Left ventricle myocardium inferior (tissue), 1 donor: ENCODE measurements at regions not wholly inside any gene's neighbourhood (a gene's known extent, or its start where the extent isn't known, plus 50 kb on each side); places are given as distances from the start of the nearest gene placed in this dataset.
A peak's percentile ranks its signal among the peaks of the same experiment; 100 is the strongest.

Experiments
- DNase-seq: peaks from one replicate; pipeline ENCODE4 v3.0.0-alpha.2; 2020
- H3K27ac ChIP-seq: fragments of 200-600 bp; replicated peaks from 2 replicates; pipeline ENCODE4 v1.8.0; 2021
- H3K27me3 ChIP-seq: fragments of 200-600 bp; 2 replicates; pipeline ENCODE4 v1.8.0; 2021; ENCODE audit warnings: low read depth
- H3K36me3 ChIP-seq: fragments of 200-600 bp; 2 replicates; pipeline ENCODE4 v1.8.0; 2021
- H3K4me1 ChIP-seq: fragments of 200-600 bp; 2 replicates; pipeline ENCODE4 v1.8.0; 2021
- H3K4me3 ChIP-seq: fragments of 200-600 bp; 2 replicates; pipeline ENCODE4 v1.8.0; 2021; ENCODE audit warnings: mild to moderate bottlenecking, moderate library complexity
- H3K9me3 ChIP-seq: fragments of 200-600 bp; replicated peaks from 2 replicates; pipeline ENCODE4 v1.8.0; 2021
- intact Hi-C: fragments of 100-400 bp; cut with micrococcal nuclease; formaldehyde crosslinking; loops from one replicate; pipeline ENCODE4 v1.11.0; 2022
- TF ChIP-seq, protein P1 (sequence below): fragments of 200-600 bp; IDR thresholded peaks from 2 replicates; pipeline ENCODE4 v1.8.0; 2021; ENCODE audit warnings: antibody characterized with exemption, mild to moderate bottlenecking, borderline replicate concordance
- donor health status: DM: no; HTN: yes; CAD: no; lungs with severe emphysema.

DNA sequence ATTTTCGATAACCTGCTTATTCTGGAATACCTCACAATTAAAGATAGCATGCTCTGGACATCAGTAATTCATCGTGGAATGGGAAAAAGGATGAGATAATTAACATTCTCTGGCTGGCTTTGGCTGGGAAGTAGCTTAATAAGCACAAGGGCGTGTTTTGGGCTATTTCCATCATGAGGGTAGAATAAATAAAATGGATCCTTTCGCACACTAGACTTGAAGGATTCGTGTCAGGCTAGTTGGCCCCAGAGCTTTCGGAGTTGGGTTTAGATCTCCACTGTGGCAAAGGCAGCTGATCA is 151.2 kb upstream of the ADRA1B start:
- Histone ChIP-seq H3K9me3 (no peaks in the 10 kb centered on the region), H3K36me3 (no peaks in the 10 kb centered on the region), H3K4me1 (peaks cover 24% of the 10 kb centered on the region), H3K27me3 (no peaks in the 10 kb centered on the region), H3K27ac (no peak overlapping the region), H3K4me3 (no peak overlapping the region)
- DNase-seq = no peak
- TF ChIP-seq, protein P1, sequence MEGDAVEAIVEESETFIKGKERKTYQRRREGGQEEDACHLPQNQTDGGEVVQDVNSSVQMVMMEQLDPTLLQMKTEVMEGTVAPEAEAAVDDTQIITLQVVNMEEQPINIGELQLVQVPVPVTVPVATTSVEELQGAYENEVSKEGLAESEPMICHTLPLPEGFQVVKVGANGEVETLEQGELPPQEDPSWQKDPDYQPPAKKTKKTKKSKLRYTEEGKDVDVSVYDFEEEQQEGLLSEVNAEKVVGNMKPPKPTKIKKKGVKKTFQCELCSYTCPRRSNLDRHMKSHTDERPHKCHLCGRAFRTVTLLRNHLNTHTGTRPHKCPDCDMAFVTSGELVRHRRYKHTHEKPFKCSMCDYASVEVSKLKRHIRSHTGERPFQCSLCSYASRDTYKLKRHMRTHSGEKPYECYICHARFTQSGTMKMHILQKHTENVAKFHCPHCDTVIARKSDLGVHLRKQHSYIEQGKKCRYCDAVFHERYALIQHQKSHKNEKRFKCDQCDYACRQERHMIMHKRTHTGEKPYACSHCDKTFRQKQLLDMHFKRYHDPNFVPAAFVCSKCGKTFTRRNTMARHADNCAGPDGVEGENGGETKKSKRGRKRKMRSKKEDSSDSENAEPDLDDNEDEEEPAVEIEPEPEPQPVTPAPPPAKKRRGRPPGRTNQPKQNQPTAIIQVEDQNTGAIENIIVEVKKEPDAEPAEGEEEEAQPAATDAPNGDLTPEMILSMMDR = no peak
- intact Hi-C loops = no loop called here

DNA sequence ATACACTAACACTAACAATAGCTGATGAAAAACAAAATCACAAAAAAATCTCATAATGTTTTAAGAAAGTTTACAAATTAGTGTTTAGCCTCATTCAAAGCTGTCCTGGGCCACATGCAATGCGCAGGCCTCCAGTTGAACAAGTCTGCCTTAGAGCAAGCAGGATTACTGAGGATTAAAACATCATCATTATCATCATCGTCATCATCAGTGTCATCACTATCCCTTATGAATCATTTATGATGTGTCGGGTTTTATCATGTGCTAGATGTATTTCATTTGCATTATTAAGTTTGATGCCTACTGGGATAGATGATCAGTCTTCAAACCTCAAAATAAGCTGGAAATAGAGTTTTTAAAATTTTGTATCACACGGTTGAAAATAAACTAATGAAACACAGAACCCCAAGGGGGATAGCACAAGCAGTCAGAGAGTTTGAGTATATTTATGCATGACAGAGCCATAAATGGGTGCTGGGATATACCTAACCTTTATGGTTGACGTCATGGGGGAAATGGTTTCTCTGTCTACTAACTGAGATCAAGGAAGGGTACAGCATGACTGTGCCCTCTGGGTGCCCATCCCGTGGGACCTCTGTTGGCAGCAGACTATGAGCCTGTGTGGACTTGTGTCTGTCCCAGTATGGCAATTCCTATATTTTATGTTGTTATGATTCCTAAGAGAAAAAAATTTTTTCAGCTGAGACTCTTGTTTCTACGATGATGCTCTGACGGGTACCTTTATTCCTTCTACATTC is 150.3 kb upstream of the ADRA1B start:
- TF ChIP-seq, protein P1 = no peak
- Histone ChIP-seq H3K27me3 (no peaks in the 10 kb centered on the region), H3K4me1 (peaks cover 24% of the 10 kb centered on the region), H3K36me3 (no peaks in the 10 kb centered on the region), H3K27ac (no peak overlapping the region), H3K4me3 (no peak overlapping the region), H3K9me3 (no peaks in the 10 kb centered on the region)
- no peak for DNase-seq
- intact Hi-C loops = no loop called here

DNA sequence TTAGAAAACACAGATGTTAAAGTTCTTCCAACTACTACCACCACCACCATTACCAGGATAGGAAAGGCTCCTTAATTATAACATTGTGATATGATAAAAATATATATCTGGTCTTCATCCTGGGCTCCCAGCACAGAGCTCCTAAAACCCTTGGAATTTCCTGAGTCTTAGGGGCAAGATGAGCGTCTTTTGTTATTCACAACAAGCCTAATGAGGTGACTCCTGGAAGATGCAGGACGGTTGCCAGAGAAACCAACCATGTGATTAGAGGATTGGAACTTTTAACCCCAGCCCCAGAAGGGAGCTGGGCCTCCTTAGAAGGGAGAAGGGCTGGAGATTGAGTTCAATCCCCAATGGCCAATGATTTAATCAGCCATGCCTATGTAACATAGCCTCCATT is 148.0 kb upstream of the ADRA1B start:
- H3K9me3 ChIP-seq = no peaks in the 10 kb centered on the region
- peaks cover 23% of the 10 kb centered on the region for H3K4me1 ChIP-seq
- H3K27ac ChIP-seq = no peak overlapping the region
- intact Hi-C loops = no loop called here
- no peak overlapping the region for H3K4me3 ChIP-seq
- H3K27me3 ChIP-seq = peaks cover 5% of the 10 kb centered on the region
- H3K36me3 ChIP-seq = no peaks in the 10 kb centered on the region
- TF ChIP-seq, protein P1 = no peak
- no peak for DNase-seq

DNA sequence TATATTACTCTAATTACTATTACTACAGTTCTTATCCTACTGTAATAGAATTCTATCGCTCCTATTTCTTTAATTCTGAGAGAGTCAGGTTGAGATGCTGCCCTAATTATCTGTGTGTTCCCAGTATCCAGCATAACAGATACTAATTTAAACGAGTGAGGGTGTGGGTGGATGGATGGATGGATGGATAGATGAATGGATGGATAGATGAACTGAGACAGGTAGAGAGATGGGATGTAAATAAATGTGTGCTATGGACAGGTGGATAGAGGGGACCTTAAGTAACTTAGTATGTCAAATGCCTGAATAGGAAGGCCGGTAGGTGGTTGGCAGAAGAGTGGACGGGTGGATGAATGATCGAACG is 143.6 kb upstream of the ADRA1B start:
- Histone ChIP-seq H3K9me3 (no peaks in the 10 kb centered on the region), H3K4me3 (peak overlapping the region; percentile 61), H3K36me3 (no peaks in the 10 kb centered on the region), H3K27ac (peak overlapping the region; percentile 89), H3K27me3 (peaks cover 17% of the 10 kb centered on the region), H3K4me1 (peaks cover 12% of the 10 kb centered on the region)
- intact Hi-C loops = no loop called here
- DNase-seq = no peak
- TF ChIP-seq, protein P1 = no peak

DNA sequence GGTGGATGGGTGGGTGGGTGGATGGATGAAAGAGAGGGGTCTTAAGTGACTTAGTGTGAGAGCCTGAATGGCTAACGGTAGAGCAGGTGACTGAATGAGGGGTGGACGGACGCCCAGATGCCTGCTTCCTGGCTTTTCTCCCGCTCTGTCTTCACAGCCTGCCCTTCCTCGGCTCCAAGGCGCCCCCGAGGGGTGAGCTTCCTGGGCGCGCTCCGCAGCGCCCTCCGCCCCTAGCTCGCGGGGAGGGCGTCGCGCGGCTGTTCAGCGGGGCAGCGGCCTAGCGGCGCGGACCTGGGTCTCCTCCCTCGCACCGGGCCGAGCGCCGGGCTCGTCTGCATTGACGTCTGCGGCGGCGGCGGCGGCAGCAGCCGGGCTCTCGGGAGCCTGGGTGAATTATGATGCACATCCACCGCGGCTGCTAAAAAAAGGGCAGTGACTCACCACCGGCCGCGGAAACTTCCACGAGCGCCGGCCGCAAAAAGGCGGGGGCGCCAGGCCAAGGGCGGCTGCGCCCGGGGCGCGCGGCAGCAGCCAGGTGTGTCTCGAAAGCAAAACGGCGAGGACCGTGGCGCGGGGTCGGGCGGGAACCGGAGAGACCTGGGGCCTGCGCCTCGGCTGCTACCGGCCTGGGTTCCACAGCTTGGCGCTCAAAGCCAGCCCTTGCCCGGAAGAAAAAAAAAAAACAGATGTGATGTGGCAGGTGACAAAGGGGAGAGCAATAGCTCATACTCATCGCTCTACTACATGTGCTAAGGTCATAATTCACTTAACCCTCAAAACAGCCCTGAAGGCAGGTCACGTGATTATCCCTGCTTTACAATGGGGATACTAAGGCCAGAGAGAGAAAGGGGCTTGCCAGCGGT is 143.0 kb upstream of the ADRA1B start:
- intact Hi-C loops = no loop called here
- TF ChIP-seq, protein P1 = peak; percentile 31

More for the DNA sequence above, 143.0 kb upstream of the ADRA1B start:
- Histone ChIP-seq H3K4me1 (peaks cover 12% of the 10 kb centered on the region), H3K27me3 (peaks cover 17% of the 10 kb centered on the region), H3K4me3 (peak overlapping the region; percentile 61), H3K27ac (peak overlapping the region; percentile 89), H3K36me3 (no peaks in the 10 kb centered on the region), H3K9me3 (no peaks in the 10 kb centered on the region)
- DNase-seq = peak; percentile 77
